Nephron progenitor cell (in vitro differentiated cells): ENCODE measurements at regions not wholly inside any gene's neighbourhood (a gene's known extent, or its start where the extent isn't known, plus 50 kb on each side); places are given as distances from the start of the nearest gene placed in this dataset.

ENCODE experiments used
- DNase-seq: peaks from one replicate; pipeline ENCODE4 v3.0.0; 2021
- H3K27ac Mint-ChIP-seq: 2 replicates; pipeline ENCODE4 v1.8.0; 2021; ENCODE audit warnings: mild to moderate bottlenecking, moderate library complexity, mixed read lengths
- H3K27me3 Mint-ChIP-seq: 2 replicates; pipeline ENCODE4 v1.8.0; 2021; ENCODE audit warnings: mild to moderate bottlenecking, low read depth, mixed read lengths; ENCODE audit not compliant: poor library complexity
- H3K36me3 Mint-ChIP-seq: 2 replicates; pipeline ENCODE4 v1.8.0; 2021; ENCODE audit warnings: low read depth, mixed read lengths
- H3K4me1 Mint-ChIP-seq: 2 replicates; pipeline ENCODE4 v1.8.0; 2021; ENCODE audit warnings: mixed read lengths
- H3K4me3 Mint-ChIP-seq: 2 replicates; pipeline ENCODE4 v1.8.0; 2021; ENCODE audit warnings: mild to moderate bottlenecking, moderate library complexity, mixed read lengths
- H3K9me3 Mint-ChIP-seq: 2 replicates; pipeline ENCODE4 v1.8.0; 2021; ENCODE audit warnings: mild to moderate bottlenecking, moderate library complexity, mixed read lengths
- TF ChIP-seq, protein P1 (sequence below): fragments of 200-600 bp; sonication (generic); IDR thresholded peaks from 2 replicates; pipeline ENCODE4 v1.5.0; 2021; ENCODE audit warnings: antibody characterized with exemption

DNA sequence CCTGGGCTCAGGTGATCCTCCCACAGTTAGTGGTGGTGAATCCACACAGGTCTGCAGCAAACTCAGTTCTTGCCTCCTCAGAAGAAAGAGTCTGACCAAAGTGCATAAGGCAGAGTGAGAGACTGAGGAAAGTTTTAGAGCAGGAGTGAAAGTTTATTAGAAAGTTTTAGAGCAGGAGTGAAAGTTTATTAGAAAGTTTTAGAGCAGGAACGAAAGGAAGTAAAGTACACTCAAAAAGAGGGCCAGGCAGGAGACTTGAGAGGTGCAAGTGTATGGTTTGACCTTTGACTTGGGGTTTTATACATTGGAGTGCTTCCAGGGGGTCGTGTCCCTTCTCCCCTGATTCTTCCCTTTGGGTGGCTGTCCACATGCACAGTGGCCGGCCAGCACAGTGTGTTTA is 84.2 kb downstream of the LSM3 start:
- Mint-ChIP-seq H3K27ac (no peak overlapping the region), H3K9me3 (peaks cover 25% of the 10 kb centered on the region), H3K4me3 (no peak overlapping the region), H3K36me3 (peaks cover 5% of the 10 kb centered on the region), H3K27me3 (peaks cover 21% of the 10 kb centered on the region), H3K4me1 (peaks cover 48% of the 10 kb centered on the region)
- TF ChIP-seq, protein P1, sequence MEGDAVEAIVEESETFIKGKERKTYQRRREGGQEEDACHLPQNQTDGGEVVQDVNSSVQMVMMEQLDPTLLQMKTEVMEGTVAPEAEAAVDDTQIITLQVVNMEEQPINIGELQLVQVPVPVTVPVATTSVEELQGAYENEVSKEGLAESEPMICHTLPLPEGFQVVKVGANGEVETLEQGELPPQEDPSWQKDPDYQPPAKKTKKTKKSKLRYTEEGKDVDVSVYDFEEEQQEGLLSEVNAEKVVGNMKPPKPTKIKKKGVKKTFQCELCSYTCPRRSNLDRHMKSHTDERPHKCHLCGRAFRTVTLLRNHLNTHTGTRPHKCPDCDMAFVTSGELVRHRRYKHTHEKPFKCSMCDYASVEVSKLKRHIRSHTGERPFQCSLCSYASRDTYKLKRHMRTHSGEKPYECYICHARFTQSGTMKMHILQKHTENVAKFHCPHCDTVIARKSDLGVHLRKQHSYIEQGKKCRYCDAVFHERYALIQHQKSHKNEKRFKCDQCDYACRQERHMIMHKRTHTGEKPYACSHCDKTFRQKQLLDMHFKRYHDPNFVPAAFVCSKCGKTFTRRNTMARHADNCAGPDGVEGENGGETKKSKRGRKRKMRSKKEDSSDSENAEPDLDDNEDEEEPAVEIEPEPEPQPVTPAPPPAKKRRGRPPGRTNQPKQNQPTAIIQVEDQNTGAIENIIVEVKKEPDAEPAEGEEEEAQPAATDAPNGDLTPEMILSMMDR, result no peak
- DNase-seq, result no peak

DNA sequence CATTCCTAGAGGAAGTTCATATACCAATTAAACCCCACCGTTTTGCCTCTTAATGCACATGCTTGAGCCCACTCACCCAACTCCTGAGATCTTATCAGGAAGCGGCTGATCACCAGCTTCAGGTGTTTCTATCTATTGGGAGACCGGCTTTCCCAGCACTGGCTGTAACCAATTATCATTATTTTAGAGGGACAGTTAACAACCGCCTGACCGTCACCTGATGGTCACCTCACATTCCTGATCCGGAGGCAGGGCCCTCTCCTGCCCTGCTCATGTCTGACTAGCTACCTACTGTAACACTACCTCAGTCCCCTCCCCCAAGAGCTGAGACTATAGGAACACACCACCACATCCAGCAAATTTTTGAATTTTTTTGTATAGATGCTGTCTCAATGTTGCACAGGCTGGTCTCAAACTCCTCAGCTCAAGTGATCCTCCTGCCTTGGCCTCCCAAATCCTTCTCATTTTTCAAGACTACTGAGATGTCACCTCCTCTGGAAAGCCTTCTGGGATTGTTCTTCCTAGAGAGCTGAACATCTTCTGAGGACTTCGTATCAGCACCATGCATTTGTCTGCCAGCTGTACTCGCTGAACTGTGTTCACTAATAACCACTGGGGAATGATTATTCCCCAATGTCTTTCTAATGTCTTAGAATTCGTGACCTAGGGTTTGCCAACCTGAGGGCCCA is 84.8 kb downstream of the LSM3 start:
- peaks cover 29% of the 10 kb centered on the region for H3K9me3 Mint-ChIP-seq
- H3K27me3 Mint-ChIP-seq, result peaks cover 21% of the 10 kb centered on the region
- peaks cover 5% of the 10 kb centered on the region for H3K36me3 Mint-ChIP-seq
- H3K4me1 Mint-ChIP-seq, result peaks cover 48% of the 10 kb centered on the region
- no peak overlapping the region for H3K4me3 Mint-ChIP-seq
- no peak for DNase-seq
- H3K27ac Mint-ChIP-seq, result no peak overlapping the region
- TF ChIP-seq, protein P1, result no peak

DNA sequence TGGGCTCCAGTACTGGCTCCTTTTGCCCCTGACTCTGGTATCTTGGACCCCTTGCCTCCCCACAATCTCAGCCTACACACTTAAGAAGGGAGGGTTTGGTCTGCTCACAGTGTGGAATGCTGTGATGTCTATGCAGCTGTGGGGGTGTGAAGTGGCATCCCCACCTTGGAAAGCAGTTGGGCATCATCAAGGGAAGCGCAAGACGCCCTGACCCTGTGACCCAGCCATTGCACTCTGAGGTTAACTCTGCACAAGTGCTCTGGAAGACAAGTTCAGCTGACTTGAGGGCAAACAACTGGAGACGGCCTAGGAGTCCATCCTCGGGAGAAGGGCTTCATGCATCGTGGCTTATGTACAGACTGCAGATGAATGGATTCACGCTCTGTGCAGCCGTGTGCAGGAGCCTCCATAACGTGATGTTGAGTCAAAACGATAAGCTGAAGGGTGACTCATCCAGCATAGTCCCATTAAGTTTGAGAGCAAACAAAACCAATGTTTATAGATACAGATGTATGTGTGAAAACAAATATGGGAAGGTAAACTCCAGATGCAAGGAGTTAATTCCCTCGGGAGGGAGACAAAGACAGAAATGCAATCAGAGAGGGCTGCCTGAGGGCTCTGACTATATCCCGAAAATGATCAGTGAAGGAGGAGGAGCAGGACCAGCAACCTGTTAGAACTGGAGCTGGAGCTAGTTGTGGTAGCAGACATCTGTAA is 86.8 kb downstream of the LSM3 start:
- Mint-ChIP-seq H3K4me3 (no peak overlapping the region), H3K36me3 (peaks cover 5% of the 10 kb centered on the region), H3K27me3 (peaks cover 16% of the 10 kb centered on the region), H3K4me1 (peaks cover 45% of the 10 kb centered on the region), H3K9me3 (peaks cover 41% of the 10 kb centered on the region), H3K27ac (peak overlapping the region; percentile 40)
- TF ChIP-seq, protein P1, result no peak
- DNase-seq, result no peak

DNA sequence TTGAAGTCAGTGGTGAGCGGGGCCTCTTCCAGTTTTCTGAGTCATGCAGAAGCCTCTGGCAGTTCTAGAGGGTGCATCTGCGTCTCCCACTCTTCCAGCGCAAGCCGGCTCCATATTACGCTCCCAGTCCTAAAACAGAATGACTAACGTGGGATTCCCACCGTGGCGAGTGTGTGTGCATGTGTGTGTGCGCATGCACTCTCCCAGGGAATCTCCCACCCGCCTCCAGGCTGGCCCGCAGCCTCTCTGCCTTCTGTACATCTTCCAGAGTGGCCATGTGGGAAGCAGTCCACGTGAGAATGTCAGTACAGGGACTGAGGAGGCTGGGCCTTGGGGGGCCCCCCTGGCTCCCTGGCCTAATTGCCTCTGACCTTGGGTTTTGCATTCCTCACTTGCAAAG is 87.7 kb downstream of the LSM3 start:
- no peak for DNase-seq
- peaks cover 13% of the 10 kb centered on the region for H3K27me3 Mint-ChIP-seq
- H3K4me3 Mint-ChIP-seq, result no peak overlapping the region
- H3K36me3 Mint-ChIP-seq, result peaks cover 5% of the 10 kb centered on the region
- H3K27ac Mint-ChIP-seq, result no peak overlapping the region
- peaks cover 41% of the 10 kb centered on the region for H3K9me3 Mint-ChIP-seq
- TF ChIP-seq, protein P1, result no peak
- peaks cover 40% of the 10 kb centered on the region for H3K4me1 Mint-ChIP-seq

DNA sequence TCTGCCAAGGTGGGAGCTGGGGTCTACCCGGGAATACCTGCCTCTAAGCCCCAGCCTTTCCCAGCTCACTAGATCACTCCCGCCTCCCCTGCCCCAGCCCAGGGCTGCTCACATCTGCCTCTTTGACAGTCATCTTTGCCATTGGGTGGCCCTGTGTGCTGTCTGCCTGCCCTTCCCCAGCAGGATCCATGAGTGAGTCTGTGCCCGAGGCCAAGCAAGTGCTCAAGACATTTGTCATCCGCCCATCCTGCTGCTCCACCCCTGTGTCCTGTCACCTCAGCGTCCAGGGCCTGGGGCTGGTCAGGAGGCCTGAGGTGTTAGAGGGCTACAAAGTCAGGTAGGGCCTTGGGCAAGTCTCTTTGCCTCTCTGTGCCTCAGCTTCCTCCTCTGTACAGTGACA is 89.4 kb downstream of the LSM3 start:
- Mint-ChIP-seq H3K36me3 (peaks cover under 1% of the 10 kb centered on the region), H3K9me3 (peaks cover 30% of the 10 kb centered on the region), H3K4me3 (no peak overlapping the region), H3K27ac (no peak overlapping the region), H3K27me3 (peaks cover 3% of the 10 kb centered on the region), H3K4me1 (peaks cover 40% of the 10 kb centered on the region)
- TF ChIP-seq, protein P1, result no peak
- DNase-seq, result no peak
